B cell (primary cell): ENCODE measurements at regions not wholly inside any gene's neighbourhood (a gene's known extent, or its start where the extent isn't known, plus 50 kb on each side); places are given as distances from the start of the nearest gene placed in this dataset.

ENCODE experiments used
- CTCF ChIP-seq: fragments of 200-600 bp; IDR thresholded peaks from one replicate; pipeline ENCODE4 v1.8.0; 2022; ENCODE audit warnings: antibody characterized with exemption, mild to moderate bottlenecking
- EZH2 ChIP-seq: IDR thresholded peaks from 2 replicates; pipeline ENCODE4 v1.6.1; 2012; ENCODE audit warnings: borderline replicate concordance, low read depth, mild to moderate bottlenecking, moderate library complexity, low read length; ENCODE audit not compliant: insufficient read depth, poor library complexity, severe bottlenecking

- TF ChIP-seq CTCF = no peak
- no peak for TF ChIP-seq EZH2
These were observed 145.7 kb downstream of the GALC start for GRCh38 chr14:87847216-87847755.
